Effector memory CD8-positive, alpha-beta T cell (primary cell): ENCODE measurements at regions not wholly inside any gene's neighbourhood (a gene's known extent, or its start where the extent isn't known, plus 50 kb on each side); places are given as distances from the start of the nearest gene placed in this dataset.

Experiments used
- ATAC-seq: fragments of 150-1000 bp; cut with Tn5 transposase; replicated peaks from 2 replicates; pipeline ENCODE4 v1.10.0; 2021; ENCODE audit warnings: mild to moderate bottlenecking, moderate library complexity
- DNase-seq, 3 experiments: peaks; one replicate each; pipeline ENCODE4 v3.0.0; 2021
- H3K27ac Mint-ChIP-seq, 2 donors: one replicate each; pipeline ENCODE4 v1.8.0; 2022; ENCODE audit warnings: mild to moderate bottlenecking in 2 of 2, mixed read lengths in 2 of 2, moderate library complexity in 2 of 2
- H3K27me3 Mint-ChIP-seq, 2 donors: one replicate each; pipeline ENCODE4 v1.8.0; 2022; ENCODE audit warnings: mixed read lengths in 2 of 2
- H3K36me3 Mint-ChIP-seq: one replicate; pipeline ENCODE4 v1.8.0; 2022; ENCODE audit warnings: mild to moderate bottlenecking, moderate library complexity, mixed read lengths; ENCODE audit not compliant: insufficient read depth
- H3K4me1 Mint-ChIP-seq, 2 donors: one replicate each; pipeline ENCODE4 v1.8.0; 2022; ENCODE audit warnings: low read depth in 2 of 2, mixed read lengths in 2 of 2
- H3K4me3 Mint-ChIP-seq, 2 donors: one replicate each; pipeline ENCODE4 v1.8.0; 2022; ENCODE audit warnings: mild to moderate bottlenecking in 2 of 2, mixed read lengths in 2 of 2, moderate library complexity in 2 of 2
- H3K9me3 Mint-ChIP-seq, 2 donors: one replicate each; pipeline ENCODE4 v1.8.0; 2022; ENCODE audit warnings: mixed read lengths in 2 of 2

DNA sequence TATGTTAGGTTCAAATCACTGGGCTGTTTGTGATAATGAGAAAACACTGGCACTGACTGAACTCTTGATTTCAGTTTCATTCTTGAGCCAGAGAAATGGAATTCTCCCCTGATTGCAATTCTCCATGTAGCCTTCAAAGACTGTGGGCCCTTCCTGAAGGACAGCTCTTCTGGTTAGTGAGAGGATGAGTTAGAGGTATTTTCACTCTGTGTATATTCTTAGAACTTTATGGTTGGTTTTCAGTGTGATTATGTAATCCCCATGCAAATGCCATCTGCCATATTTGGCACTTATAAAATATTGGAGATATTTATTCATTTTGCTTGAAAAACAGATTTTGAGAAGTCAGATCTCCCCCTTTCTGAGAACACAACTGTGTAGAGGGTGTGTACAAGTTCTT, 323.7 kb downstream of the SLC4A3 start:
- Mint-ChIP-seq H3K36me3 (peaks cover 4% of the 10 kb centered on the region), H3K9me3 (peaks cover 0 to 2% of the 10 kb centered on the region in 2 donors), H3K27me3 (no peaks in the 10 kb centered on the region)

DNA sequence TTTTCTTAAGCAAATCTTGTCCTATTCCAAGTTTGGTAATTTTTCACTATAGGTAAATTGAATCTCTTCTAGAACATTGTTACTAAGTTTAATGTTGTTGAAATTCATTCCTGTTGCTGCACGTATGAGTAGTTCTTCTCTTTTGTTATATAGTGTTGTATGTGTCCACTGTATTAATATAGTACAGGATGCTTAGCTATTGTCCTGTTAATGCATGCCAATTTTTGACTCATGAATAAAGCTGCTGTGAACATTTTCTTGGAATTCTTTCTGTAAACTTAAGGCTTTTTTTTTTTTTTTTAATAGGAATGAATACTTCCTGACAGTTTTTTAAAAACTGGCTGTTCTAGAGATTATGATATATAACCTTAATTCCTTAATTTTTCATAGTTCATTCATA, 326.9 kb downstream of the SLC4A3 start:
- H3K27me3 Mint-ChIP-seq: no peaks in the 10 kb centered on the region
- H3K27ac Mint-ChIP-seq: no peak overlapping the region

More for the DNA sequence above, 323.7 kb downstream of the SLC4A3 start:
- DNase-seq: no peak
- Mint-ChIP-seq H3K4me1 (no peaks in the 10 kb centered on the region), H3K4me3 (no peak overlapping the region), H3K27ac (no peak overlapping the region)
- ATAC-seq: no peak

DNA sequence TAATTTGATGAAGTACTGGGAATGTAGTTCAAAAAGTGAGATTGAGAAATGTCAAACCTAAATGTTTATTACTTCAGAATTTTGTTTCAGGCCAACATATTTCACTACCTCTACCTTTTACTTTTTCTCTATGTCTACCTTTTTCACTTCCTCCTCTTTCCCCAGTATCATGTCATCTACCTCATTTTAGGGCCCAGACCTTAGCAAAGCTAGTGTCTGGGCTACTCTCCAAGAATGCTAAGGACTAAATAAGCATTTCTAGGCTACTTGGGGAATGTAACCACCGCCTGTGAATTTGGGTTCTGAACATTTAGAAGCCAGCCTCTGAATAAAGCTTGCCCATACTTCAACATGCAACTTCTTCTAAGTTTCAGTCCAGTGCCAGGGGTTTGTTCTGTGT, 330.4 kb downstream of the SLC4A3 start:
- ATAC-seq: no peak
- Mint-ChIP-seq H3K27ac (no peak overlapping the region), H3K4me1 (no peaks in the 10 kb centered on the region), H3K4me3 (no peak overlapping the region), H3K36me3 (no peaks in the 10 kb centered on the region), H3K9me3 (peaks cover 0 to 2% of the 10 kb centered on the region in 2 donors), H3K27me3 (no peaks in the 10 kb centered on the region)
- no peak for DNase-seq

More for the DNA sequence above, 326.9 kb downstream of the SLC4A3 start:
- Mint-ChIP-seq H3K36me3 (no peaks in the 10 kb centered on the region), H3K4me1 (no peaks in the 10 kb centered on the region), H3K9me3 (peaks cover 0 to 2% of the 10 kb centered on the region in 2 donors), H3K4me3 (no peak overlapping the region)
- no peak for ATAC-seq
- no peak for DNase-seq

DNA sequence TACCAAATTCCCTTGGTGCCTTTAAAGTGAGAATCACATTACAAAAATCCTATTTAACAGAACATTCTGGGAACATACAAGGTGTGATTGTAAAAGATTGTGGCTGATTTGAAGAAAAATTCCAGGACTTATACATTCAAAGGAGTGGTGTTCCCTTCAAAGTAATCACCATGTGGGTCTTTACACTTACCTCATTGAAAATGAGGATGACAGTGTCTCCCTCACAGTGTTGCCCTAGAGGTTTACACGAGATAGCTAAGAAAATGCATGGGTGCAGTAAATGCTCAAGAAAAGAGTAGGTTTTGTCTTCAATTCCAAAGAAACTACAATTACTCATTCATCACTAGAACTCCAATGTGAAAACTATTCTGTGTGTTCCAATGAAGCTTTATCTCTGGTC, 331.5 kb downstream of the SLC4A3 start:
- Mint-ChIP-seq H3K36me3 (no peaks in the 10 kb centered on the region), H3K27ac (no peak overlapping the region), H3K4me1 (no peaks in the 10 kb centered on the region), H3K27me3 (no peaks in the 10 kb centered on the region), H3K4me3 (no peak overlapping the region), H3K9me3 (peaks cover 0 to 2% of the 10 kb centered on the region in 2 donors)
- ATAC-seq (no peak), DNase-seq (no peak)

DNA sequence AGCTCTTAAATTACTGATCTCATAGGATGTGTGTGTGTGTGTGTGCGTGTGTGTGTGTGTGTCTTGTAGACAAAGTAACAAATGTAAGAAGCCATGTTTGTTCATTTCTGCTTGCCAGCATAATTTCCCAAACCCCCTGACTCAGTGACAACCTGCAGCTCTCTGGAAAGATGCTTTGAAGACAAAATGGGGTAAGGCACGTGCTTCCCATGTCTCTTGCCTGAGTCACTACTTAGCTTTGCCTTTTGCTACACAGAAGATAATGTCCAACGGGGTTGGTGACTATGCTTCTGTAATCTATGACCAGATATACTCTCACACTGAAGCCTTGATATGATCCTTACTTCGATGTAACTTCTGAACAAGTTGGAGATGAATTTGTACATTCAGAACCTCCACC, 332.0 kb downstream of the SLC4A3 start:
- ATAC-seq: no peak
- no peak overlapping the region for H3K4me3 Mint-ChIP-seq
- H3K36me3 Mint-ChIP-seq: no peaks in the 10 kb centered on the region
- H3K9me3 Mint-ChIP-seq: no peaks in the 10 kb centered on the region
- H3K27me3 Mint-ChIP-seq: no peaks in the 10 kb centered on the region
- H3K27ac Mint-ChIP-seq: no peak overlapping the region
- no peak for DNase-seq
- H3K4me1 Mint-ChIP-seq: no peaks in the 10 kb centered on the region

DNA sequence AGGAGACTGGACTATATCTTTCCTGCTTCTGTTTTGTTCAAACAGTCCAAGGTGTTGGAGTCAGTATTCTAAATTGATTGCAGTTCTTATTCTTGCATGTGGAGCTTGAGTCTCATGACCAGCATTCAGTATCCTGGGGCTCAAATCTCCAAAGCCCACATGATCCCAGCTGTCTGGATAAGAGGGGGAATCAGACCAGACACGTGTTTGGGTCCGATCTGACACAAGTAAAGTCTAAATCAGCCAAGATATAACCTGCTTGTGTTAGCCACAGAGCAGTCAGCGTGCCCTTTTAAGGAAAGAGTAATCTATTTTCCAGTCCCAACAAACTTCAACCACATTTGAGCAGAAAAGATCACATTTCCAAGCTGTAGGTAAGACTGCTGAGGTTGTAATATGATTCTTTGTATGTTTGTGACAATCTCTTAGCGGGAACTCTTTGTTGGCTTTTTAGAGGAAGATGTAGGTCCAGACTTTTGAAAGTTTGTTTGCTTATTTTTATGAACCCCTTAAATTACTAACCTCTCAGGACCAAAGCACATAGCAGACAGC, 334.6 kb downstream of the SLC4A3 start:
- Mint-ChIP-seq H3K27me3 (no peaks in the 10 kb centered on the region), H3K4me3 (no peak overlapping the region), H3K4me1 (no peaks in the 10 kb centered on the region), H3K27ac (no peak overlapping the region), H3K36me3 (no peaks in the 10 kb centered on the region), H3K9me3 (peaks cover 0 to 2% of the 10 kb centered on the region in 2 donors)
- no peak for ATAC-seq
- no peak for DNase-seq

DNA sequence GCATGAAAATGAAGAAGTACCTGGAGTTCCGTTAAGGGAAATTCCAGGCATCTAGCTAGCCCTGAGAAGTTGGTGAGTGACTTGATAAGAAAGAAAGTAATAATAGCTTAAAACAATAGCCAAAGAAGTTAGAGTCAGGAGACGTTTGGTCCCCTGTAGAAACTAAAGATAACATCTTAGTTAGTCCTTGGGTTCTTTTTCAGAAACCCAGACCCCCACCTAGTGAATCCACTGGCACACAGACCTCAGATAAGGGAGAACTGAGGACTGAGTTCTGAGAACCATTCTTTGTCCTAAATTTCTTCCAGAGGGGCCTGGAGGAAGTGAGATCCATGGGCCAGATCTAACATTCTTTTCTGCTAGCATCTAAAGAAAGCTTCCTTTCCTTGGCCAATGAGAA, 335.4 kb downstream of the SLC4A3 start:
- Mint-ChIP-seq H3K27ac (no peak overlapping the region), H3K4me3 (no peak overlapping the region), H3K9me3 (peaks cover 0 to 6% of the 10 kb centered on the region in 2 donors), H3K4me1 (no peaks in the 10 kb centered on the region), H3K36me3 (peaks cover 3% of the 10 kb centered on the region), H3K27me3 (no peaks in the 10 kb centered on the region)
- no peak for ATAC-seq
- no peak for DNase-seq

DNA sequence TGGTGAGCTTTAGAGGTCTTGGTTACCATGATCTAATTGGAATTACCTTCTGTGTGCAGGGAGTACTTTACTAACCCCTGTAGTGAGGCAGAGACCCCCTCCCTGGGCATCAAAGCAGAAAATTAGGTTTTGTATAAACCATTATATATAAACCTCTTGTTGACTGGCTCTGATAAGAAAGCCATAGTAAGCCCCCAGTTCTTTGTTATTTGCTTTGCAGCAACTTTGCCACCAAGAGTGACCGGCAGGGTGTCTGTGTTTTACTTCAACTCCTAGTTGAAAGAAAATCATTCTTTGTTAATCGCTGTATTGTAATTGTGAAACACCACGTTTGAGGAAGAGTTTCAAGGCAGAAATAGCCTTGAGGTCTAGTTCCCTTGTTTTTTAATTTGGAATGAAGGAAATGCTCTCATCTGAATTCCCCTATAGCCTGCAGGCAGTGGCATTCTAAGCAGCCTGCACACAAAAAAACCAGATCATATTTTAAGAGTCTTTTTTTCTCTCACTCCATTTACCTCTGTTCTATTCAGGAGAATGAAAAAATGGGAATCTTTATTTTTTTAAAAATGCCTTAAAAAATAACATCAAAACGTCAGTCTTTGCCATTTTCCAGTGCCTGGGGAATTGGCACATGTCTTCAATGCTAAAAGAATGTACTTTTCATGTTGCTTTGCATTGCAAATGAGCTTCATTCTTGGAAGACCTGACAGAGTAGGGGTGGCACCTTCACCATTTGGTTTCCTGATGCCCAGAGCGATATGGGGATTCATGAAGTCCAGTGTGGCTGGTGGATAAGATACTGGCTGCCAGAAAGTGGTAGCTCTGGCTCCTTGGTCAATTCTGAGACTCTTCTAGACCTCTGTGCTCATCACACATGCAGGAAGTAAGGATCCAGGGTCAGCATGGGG, 338.1 kb downstream of the SLC4A3 start:
- DNase-seq (no peak), ATAC-seq (no peak)
- Mint-ChIP-seq H3K9me3 (peaks cover 0 to 8% of the 10 kb centered on the region in 2 donors), H3K36me3 (peaks cover 3% of the 10 kb centered on the region), H3K4me3 (no peak overlapping the region), H3K4me1 (no peaks in the 10 kb centered on the region), H3K27me3 (no peaks in the 10 kb centered on the region), H3K27ac (no peak overlapping the region)

DNA sequence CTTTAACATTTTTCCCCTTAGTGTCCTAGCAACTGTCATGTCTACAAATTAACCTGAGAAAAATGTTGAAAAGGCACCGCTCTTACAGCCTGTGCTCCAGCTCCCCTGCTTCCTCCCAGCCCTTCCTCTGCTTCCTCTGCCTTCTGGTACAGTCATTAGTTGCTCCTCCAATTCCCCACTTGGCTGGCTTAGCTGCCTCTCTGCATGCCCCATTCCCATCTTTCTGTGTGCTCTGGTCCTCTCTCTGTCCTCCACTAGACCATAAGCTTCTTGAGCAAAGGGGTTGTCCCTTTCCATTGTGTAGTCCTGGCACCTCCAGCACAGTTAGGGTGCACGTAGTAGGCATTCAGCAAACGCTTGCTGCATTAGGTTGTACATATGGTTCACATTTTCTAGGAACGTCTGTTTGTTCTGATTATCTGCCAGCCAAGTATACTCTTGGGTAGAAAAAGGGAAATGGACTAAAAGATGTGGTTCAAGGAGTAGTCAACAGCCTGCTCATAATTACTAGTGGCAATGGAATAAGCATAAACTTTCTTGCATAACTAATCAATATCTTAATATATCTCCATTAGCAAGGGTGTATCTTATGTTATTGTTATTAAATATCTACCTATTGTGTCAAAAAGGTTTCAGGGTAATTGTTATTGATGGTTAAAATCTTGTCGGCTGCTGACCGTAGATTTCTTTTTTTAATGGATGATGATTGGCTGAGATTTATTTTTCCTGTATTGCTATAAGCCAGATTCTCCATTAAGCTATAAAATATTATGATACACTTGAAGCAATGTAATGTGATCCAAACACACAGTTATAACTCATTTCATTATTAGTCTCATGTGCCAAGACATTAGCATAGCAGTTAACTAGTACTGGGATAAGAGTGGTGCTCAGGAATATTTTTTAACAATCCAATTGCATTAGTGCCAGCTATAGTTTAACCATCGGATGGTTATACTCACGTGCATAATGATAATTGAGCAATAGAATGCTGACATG, 340.1 kb downstream of the SLC4A3 start:
- Mint-ChIP-seq H3K27ac (no peak overlapping the region), H3K36me3 (peaks cover 3% of the 10 kb centered on the region), H3K4me3 (no peak overlapping the region), H3K9me3 (peaks cover 0 to 8% of the 10 kb centered on the region in 2 donors), H3K4me1 (no peaks in the 10 kb centered on the region), H3K27me3 (no peaks in the 10 kb centered on the region)
- DNase-seq: no peak
- ATAC-seq: no peak

DNA sequence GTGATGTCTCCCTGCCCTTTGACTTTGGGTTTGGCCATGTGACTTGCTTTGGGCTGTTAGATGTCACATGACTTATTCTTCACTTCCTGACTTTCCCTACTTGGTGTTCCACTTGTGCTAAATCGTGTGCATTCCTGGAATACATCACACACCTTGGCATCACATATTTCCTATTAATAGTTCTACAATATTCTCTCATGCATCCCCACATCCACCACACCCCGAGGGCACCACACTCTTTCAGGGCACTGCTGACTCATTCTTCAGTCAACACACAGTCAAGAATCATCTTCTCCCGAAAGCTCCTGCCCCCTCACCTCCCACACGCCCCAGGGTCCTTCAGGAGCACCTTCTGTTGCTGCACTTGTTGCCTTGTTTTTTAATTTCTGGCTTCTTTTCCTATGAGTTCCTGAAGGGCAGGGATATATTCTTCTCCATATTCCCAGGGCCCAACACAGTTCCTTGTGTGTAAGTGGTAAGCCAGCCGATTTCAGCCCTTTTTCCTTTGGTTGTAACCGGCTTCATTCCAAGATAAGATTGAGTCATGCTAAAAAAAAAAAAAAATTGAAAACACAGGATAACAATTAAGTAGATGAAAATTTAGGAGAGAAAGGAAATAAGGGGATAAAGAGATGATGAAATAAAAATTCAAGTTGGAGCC, 341.4 kb downstream of the SLC4A3 start:
- H3K4me3 Mint-ChIP-seq: no peak overlapping the region
- H3K4me1 Mint-ChIP-seq: no peaks in the 10 kb centered on the region
- no peak overlapping the region for H3K27ac Mint-ChIP-seq
- H3K36me3 Mint-ChIP-seq: peaks cover 3% of the 10 kb centered on the region
- H3K27me3 Mint-ChIP-seq: no peaks in the 10 kb centered on the region
- peaks cover 0 to 8% of the 10 kb centered on the region in 2 donors for H3K9me3 Mint-ChIP-seq
- no peak for DNase-seq
- ATAC-seq: no peak

DNA sequence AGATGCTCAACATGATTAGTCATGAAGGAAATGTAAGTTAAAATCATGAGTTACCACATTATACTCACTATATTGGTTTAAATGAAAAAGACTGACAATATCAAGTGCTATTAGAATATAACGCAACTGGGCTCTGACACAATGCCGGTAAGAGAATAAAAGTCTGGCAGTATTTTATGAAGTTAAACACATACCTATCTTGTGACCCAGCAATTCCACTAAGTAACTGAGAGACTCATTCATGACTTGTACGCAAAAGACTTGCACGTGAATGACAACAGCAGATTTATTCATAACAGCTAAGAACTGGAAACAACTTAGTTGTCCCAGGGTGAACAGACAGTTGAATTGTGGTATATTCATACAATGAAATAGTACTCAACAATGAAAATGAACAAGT, 342.1 kb downstream of the SLC4A3 start:
- DNase-seq (no peak), ATAC-seq (no peak)
- no peaks in the 10 kb centered on the region for H3K4me1 Mint-ChIP-seq
- H3K9me3 Mint-ChIP-seq: peaks cover 0 to 8% of the 10 kb centered on the region in 2 donors
- H3K4me3 Mint-ChIP-seq: no peak overlapping the region
- peaks cover 3% of the 10 kb centered on the region for H3K36me3 Mint-ChIP-seq
- H3K27me3 Mint-ChIP-seq: no peaks in the 10 kb centered on the region
- H3K27ac Mint-ChIP-seq: no peak overlapping the region

DNA sequence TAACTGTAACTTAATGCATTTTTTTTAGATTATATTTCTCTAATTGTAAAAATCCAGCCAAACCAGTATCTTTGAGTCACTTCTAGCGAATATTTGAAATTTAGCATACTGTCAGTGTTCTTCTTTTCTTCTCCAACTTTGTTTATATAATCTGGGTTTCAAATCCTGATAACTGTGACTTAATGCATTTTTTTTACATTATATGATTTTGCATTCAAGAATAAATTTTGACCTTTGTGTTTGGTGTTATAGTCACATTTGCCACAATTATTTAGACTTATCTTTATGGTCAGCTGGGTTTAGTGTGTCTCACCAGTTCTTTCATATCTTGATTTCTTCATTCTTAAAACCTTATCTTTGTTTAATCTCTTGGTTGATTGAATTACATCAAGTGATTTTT, 345.7 kb downstream of the SLC4A3 start:
- Mint-ChIP-seq H3K9me3 (peaks cover 0 to 2% of the 10 kb centered on the region in 2 donors), H3K27me3 (no peaks in the 10 kb centered on the region), H3K4me1 (no peaks in the 10 kb centered on the region), H3K4me3 (no peak overlapping the region), H3K27ac (no peak overlapping the region), H3K36me3 (no peaks in the 10 kb centered on the region)
- no peak for DNase-seq
- no peak for ATAC-seq

DNA sequence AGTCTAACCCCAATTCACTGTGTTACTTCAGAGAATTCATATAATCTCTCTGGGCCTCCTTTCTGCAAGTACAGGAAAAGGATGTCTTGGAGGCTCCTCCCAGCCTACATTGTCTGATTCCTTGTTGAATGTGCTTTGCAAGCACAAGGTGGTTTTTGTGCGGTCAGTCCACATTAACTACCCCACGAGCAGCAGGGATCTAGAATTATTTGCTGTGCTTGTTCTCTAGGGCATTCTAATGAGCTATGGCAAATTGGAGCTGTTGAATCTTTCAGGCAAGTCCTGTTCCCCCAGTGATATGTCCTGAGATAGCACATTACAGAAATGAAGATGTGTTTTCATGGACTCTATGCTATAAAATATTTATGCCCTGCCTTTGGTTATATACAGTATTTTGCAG, 349.4 kb downstream of the SLC4A3 start:
- Mint-ChIP-seq H3K36me3 (no peaks in the 10 kb centered on the region), H3K9me3 (no peaks in the 10 kb centered on the region), H3K4me3 (no peak overlapping the region), H3K4me1 (no peaks in the 10 kb centered on the region), H3K27me3 (no peaks in the 10 kb centered on the region), H3K27ac (no peak overlapping the region)
- ATAC-seq (no peak), DNase-seq (no peak)
